ENCODE measurements at regions not wholly inside any gene's neighbourhood (a gene's known extent, or its start where the extent isn't known, plus 50 kb on each side); places are given as distances from the start of the nearest gene placed in this dataset.

DNA sequence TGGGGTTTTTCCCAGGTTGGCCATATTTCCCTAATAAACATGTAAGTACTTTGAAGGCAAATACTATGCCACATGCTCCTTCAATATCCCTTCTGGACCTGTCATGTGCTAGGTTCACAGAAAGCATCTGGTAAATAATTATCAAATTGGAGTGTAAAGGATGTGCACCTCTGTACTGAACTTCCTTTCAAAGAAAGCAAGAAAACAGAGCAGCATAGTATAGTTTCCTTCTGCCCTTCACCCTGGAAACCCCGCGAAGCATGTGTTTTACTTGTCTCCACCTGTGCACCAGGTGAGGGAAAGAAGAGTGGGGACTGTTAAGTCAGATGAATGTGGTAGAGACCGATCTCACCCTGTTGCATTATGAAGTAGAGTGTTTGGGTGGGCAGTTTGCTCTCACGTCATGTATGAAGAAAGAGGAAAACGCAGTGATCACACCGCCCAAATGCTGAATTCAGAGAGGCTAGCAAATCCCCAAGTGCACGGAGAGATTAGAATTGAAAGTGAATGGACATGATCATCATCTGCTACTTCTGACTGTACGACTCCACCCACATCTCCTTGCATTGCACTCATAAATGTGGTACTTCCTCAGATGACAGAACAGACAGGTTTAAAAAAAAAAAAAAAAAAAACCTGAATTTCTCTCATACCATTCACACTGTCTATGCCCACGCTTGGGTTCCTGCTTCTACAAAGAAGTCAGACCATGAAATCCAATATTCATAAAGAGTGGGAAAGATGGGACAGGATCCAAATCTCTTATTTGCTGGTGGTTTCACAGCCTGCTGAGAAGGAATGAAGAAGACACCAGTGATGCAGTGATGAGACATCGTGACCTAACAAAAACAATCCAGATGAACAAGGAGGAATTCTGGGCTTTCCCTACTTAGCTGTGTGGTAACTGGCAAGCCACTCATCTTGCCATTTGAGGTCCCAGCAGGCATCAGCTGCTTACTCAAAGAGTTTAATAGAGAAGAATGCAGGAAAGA, 448.6 kb downstream of the BCL11A start:
- H3K4me1 Mint-ChIP-seq (ENCODE audit: unreplicated experiment): no peaks in the 10 kb centered on the region
- DNase-seq (ENCODE audit: low spot score): no peak
- H3K27ac Mint-ChIP-seq (ENCODE audit: unreplicated experiment): no peak overlapping the region
- no peaks in the 10 kb centered on the region for H3K9me3 Mint-ChIP-seq (ENCODE audit: unreplicated experiment)
- TF ChIP-seq, protein P1, sequence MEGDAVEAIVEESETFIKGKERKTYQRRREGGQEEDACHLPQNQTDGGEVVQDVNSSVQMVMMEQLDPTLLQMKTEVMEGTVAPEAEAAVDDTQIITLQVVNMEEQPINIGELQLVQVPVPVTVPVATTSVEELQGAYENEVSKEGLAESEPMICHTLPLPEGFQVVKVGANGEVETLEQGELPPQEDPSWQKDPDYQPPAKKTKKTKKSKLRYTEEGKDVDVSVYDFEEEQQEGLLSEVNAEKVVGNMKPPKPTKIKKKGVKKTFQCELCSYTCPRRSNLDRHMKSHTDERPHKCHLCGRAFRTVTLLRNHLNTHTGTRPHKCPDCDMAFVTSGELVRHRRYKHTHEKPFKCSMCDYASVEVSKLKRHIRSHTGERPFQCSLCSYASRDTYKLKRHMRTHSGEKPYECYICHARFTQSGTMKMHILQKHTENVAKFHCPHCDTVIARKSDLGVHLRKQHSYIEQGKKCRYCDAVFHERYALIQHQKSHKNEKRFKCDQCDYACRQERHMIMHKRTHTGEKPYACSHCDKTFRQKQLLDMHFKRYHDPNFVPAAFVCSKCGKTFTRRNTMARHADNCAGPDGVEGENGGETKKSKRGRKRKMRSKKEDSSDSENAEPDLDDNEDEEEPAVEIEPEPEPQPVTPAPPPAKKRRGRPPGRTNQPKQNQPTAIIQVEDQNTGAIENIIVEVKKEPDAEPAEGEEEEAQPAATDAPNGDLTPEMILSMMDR (IDR thresholded peaks at IDR 0.05; ENCODE audit: unreplicated experiment): no peak
- no peak overlapping the region for H3K4me3 Mint-ChIP-seq (ENCODE audit: unreplicated experiment)
- H3K36me3 Mint-ChIP-seq (ENCODE audit: low read depth, unreplicated experiment): no peaks in the 10 kb centered on the region
- peaks cover 3% of the 10 kb centered on the region for H3K27me3 Mint-ChIP-seq (ENCODE audit: unreplicated experiment)

DNA sequence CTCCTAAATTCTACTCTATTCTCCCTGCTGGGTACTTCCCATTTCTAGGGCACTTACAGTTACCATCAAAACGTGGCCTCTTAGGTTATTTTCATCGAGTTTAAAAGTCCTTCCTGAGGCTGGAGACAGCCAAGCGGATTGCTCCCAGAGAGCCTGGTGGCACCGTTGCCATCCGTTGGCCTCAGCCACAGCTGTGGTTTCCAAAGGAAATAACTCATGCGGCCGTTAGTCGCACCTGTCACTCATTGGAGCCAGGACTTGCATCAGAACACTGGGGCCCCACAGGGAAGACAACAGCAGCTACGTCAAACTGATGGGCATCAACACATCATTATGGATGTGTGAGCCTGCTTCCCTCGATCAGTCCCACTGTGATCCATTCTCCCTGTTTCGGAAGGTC, 453.4 kb downstream of the BCL11A start:
- H3K9me3 Mint-ChIP-seq (ENCODE audit: unreplicated experiment): no peaks in the 10 kb centered on the region
- H3K4me1 Mint-ChIP-seq (ENCODE audit: unreplicated experiment): no peaks in the 10 kb centered on the region
- no peak overlapping the region for H3K27ac Mint-ChIP-seq (ENCODE audit: unreplicated experiment)
- no peak overlapping the region for H3K4me3 Mint-ChIP-seq (ENCODE audit: unreplicated experiment)
- no peak for DNase-seq (ENCODE audit: low spot score)
- H3K27me3 Mint-ChIP-seq (ENCODE audit: unreplicated experiment): peaks cover 1% of the 10 kb centered on the region
- TF ChIP-seq, protein P1 (IDR thresholded peaks at IDR 0.05; ENCODE audit: unreplicated experiment): no peak
- no peaks in the 10 kb centered on the region for H3K36me3 Mint-ChIP-seq (ENCODE audit: low read depth, unreplicated experiment)

DNA sequence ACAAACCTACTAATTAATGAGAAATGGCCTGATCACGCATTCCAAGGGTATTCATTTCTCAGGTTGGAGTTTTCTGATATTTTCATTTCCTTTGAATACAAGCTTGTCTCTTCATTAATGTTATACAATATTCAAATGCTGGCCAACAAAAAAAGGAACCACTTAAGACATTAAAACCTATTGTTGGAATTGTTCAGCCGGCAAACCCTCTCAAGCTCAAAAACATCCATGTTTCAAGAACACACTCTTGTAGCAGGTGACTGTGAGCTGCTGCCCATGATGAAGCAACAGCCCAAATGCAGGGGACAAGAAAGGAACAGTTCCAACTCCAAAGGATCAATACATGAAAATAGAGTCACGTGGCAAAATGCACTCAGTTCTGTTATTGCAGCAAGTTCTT, 454.5 kb downstream of the BCL11A start:
- Mint-ChIP-seq H3K4me1 (ENCODE audit: unreplicated experiment) (no peaks in the 10 kb centered on the region), H3K4me3 (ENCODE audit: unreplicated experiment) (no peak overlapping the region), H3K27me3 (ENCODE audit: unreplicated experiment) (peaks cover 2% of the 10 kb centered on the region), H3K9me3 (ENCODE audit: unreplicated experiment) (no peaks in the 10 kb centered on the region), H3K27ac (ENCODE audit: unreplicated experiment) (no peak overlapping the region), H3K36me3 (ENCODE audit: low read depth, unreplicated experiment) (no peaks in the 10 kb centered on the region)
- TF ChIP-seq, protein P1 (IDR thresholded peaks at IDR 0.05; ENCODE audit: unreplicated experiment): no peak
- DNase-seq (ENCODE audit: low spot score): no peak

DNA sequence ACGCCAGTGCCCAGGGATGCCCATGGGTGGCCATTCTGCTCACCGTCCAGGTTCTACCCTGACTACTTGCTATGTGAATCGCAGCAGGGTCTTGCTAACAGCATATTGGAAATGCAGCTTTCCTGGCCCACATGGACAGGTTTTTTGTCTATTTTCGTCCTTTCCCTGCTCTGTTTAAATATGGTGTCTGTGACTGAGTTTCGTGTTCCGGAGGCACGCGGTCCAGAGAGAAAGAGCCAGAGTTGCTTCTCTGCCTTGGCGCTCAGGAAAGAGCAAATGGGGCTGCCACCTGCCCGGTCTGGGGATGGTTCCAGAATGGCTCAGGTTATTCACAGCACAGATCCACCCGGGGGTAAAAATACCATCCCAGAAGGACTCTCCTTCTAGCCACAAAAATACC, 456.2 kb downstream of the BCL11A start:
- Mint-ChIP-seq H3K27me3 (ENCODE audit: unreplicated experiment) (peaks cover 3% of the 10 kb centered on the region), H3K27ac (ENCODE audit: unreplicated experiment) (no peak overlapping the region), H3K36me3 (ENCODE audit: low read depth, unreplicated experiment) (no peaks in the 10 kb centered on the region), H3K4me1 (ENCODE audit: unreplicated experiment) (no peaks in the 10 kb centered on the region), H3K4me3 (ENCODE audit: unreplicated experiment) (no peak overlapping the region), H3K9me3 (ENCODE audit: unreplicated experiment) (no peaks in the 10 kb centered on the region)
- TF ChIP-seq, protein P1 (IDR thresholded peaks at IDR 0.05; ENCODE audit: unreplicated experiment): no peak
- DNase-seq (ENCODE audit: low spot score): no peak

DNA sequence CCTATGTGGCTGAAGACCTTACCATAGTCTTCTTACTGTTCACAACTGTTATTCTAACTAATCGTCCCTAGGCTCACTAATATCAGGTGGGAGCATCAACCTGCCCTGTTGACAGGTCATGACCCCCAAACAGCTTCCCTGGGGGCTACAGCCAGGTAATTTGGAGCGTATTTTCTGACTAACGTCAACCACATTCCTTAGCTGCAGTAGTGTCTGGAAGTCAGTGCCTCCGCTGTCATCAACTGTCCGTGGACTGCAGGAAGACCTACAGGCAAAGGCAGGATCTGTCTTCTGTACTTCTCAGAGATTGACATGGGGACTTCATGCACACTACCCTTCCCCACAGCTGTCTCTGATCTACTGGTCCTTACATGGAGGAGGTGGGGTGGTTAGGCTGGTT, 456.9 kb downstream of the BCL11A start:
- Mint-ChIP-seq H3K36me3 (ENCODE audit: low read depth, unreplicated experiment) (no peaks in the 10 kb centered on the region), H3K4me1 (ENCODE audit: unreplicated experiment) (no peaks in the 10 kb centered on the region), H3K27me3 (ENCODE audit: unreplicated experiment) (peaks cover 3% of the 10 kb centered on the region), H3K4me3 (ENCODE audit: unreplicated experiment) (no peak overlapping the region), H3K27ac (ENCODE audit: unreplicated experiment) (no peak overlapping the region), H3K9me3 (ENCODE audit: unreplicated experiment) (no peaks in the 10 kb centered on the region)
- TF ChIP-seq, protein P1 (IDR thresholded peaks at IDR 0.05; ENCODE audit: unreplicated experiment): no peak
- DNase-seq (ENCODE audit: low spot score): no peak
